MM.1S (cell line): ENCODE measurements at regions not wholly inside any gene's neighbourhood (a gene's known extent, or its start where the extent isn't known, plus 50 kb on each side); places are given as distances from the start of the nearest gene placed in this dataset.
"Not testable (repeated sequence)": the region's sequence is repeated elsewhere in the genome, so short reads cannot be mapped to it uniquely, and the experiment has no call there.

Experiments
- EZH2 ChIP-seq: fragments of 300-600 bp; sonication (generic); optimal IDR thresholded peaks from 2 replicates; pipeline ENCODE3; 2017; ENCODE audit warnings: low read depth, mild to moderate bottlenecking, antibody characterized with exemption, low read length, mixed read lengths
- EZH2phosphoT487 ChIP-seq: fragments of 300-600 bp; sonication (generic); IDR thresholded peaks from 2 replicates; pipeline ENCODE4 v1.6.1; 2018; ENCODE audit warnings: antibody characterized with exemption, low read length

- not testable (repeated sequence) for TF ChIP-seq EZH2, EZH2phosphoT487
Observed at GRCh38 chr6:50394139-50394538, 319.2 kb upstream of the TFAP2D start.
